ENCODE measurements at regions not wholly inside any gene's neighbourhood (a gene's known extent, or its start where the extent isn't known, plus 50 kb on each side); places are given as distances from the start of the nearest gene placed in this dataset.
"Not testable (repeated sequence)": the region's sequence is repeated elsewhere in the genome, so short reads cannot be mapped to it uniquely, and the experiment has no call there.

- DNase-seq (no peak), ATAC-seq (no peak)
- intact Hi-C loops (cut with DNase I), result no loop called here
These were observed 278.4 kb upstream of the ATXN7L3B start for GRCh38 chr12:74259199-74259598.

- ATAC-seq, result no peak
- intact Hi-C loops (cut with DNase I), result no loop called here
- DNase-seq, result no peak
These were observed 272.9 kb upstream of the ATXN7L3B start for GRCh38 chr12:74264692-74265091.

- ATAC-seq; intact Hi-C loops (cut with DNase I): not testable (repeated sequence)
These were observed 268.3 kb upstream of the ATXN7L3B start for GRCh38 chr12:74269355-74269754.

GRCh38 chr12:74280156-74280655 is 257.4 kb upstream of the ATXN7L3B start:
- intact Hi-C loops (cut with DNase I), result no loop called here
- DNase-seq (no peak), ATAC-seq (no peak)

More at GRCh38 chr12:74269355-74269754, 268.3 kb upstream of the ATXN7L3B start:
- not testable (repeated sequence) for DNase-seq

- ATAC-seq; intact Hi-C loops (cut with DNase I); DNase-seq: not testable (repeated sequence)
These were observed 256.0 kb upstream of the ATXN7L3B start for GRCh38 chr12:74281401-74282180.

- DNase-seq, result no peak
- intact Hi-C loops (cut with DNase I), result no loop called here
- ATAC-seq, result no peak
These were observed 254.0 kb upstream of the ATXN7L3B start for GRCh38 chr12:74283646-74284045.

GRCh38 chr12:74285773-74286172 is 251.9 kb upstream of the ATXN7L3B start:
- intact Hi-C loops (cut with DNase I), result no loop called here
- no peak for DNase-seq
- ATAC-seq, result no peak

- intact Hi-C loops (cut with DNase I), result no loop called here
- DNase-seq, result no peak
- no peak for ATAC-seq
These were observed 251.4 kb upstream of the ATXN7L3B start for GRCh38 chr12:74286254-74286653.

GRCh38 chr12:74292351-74293194 is 245.1 kb upstream of the ATXN7L3B start:
- ATAC-seq (no peak), DNase-seq (no peak)
- intact Hi-C loops (cut with DNase I), result no loop called here

- ATAC-seq, result no peak
- intact Hi-C loops (cut with DNase I), result no loop called here
- DNase-seq, result no peak
These were observed 243.9 kb upstream of the ATXN7L3B start for GRCh38 chr12:74293689-74294131.

GRCh38 chr12:74317078-74317601 is 220.5 kb upstream of the ATXN7L3B start:
- peak; percentile 38 to 86 for ATAC-seq
- intact Hi-C loops (cut with DNase I), result no loop called here
- peak; percentile 49 for DNase-seq

GRCh38 chr12:74317741-74318140 is 219.9 kb upstream of the ATXN7L3B start:
- ATAC-seq (no peak), DNase-seq (no peak)
- intact Hi-C loops (cut with DNase I), result no loop called here

- DNase-seq, result no peak
- intact Hi-C loops (cut with DNase I), result no loop called here
- ATAC-seq, result no peak
These were observed 217.7 kb upstream of the ATXN7L3B start for GRCh38 chr12:74319886-74320285.

- ATAC-seq (no peak), DNase-seq (no peak)
- intact Hi-C loops (cut with DNase I), result no loop called here
These were observed 216.3 kb upstream of the ATXN7L3B start for GRCh38 chr12:74321381-74321780.

- intact Hi-C loops (cut with DNase I), result no loop called here
- ATAC-seq (no peak), DNase-seq (no peak)
These were observed 214.8 kb upstream of the ATXN7L3B start for GRCh38 chr12:74322792-74323191.

GRCh38 chr12:74328623-74329022 is 209.0 kb upstream of the ATXN7L3B start:
- ATAC-seq (no peak), DNase-seq (no peak)
- intact Hi-C loops (cut with DNase I), result no loop called here

- ATAC-seq, result no peak
- no peak for DNase-seq
- intact Hi-C loops (cut with DNase I), result no loop called here
These were observed 202.9 kb upstream of the ATXN7L3B start for GRCh38 chr12:74334780-74335179.

- ATAC-seq, result no peak
- intact Hi-C loops (cut with DNase I), result no loop called here
- no peak for DNase-seq
These were observed 199.7 kb upstream of the ATXN7L3B start for GRCh38 chr12:74337951-74338350.

GRCh38 chr12:74339211-74339610 is 198.4 kb upstream of the ATXN7L3B start:
- ATAC-seq, result no peak
- intact Hi-C loops (cut with DNase I), result no loop called here
- DNase-seq, result no peak

GRCh38 chr12:74349925-74350324 is 187.7 kb upstream of the ATXN7L3B start:
- ATAC-seq (no peak), DNase-seq (no peak)
- intact Hi-C loops (cut with DNase I), result no loop called here

Measured in left cardiac atrium (tissue), 4 donors.